ENCODE measurements at regions not wholly inside any gene's neighbourhood (a gene's known extent, or its start where the extent isn't known, plus 50 kb on each side); places are given as distances from the start of the nearest gene placed in this dataset.

DNA sequence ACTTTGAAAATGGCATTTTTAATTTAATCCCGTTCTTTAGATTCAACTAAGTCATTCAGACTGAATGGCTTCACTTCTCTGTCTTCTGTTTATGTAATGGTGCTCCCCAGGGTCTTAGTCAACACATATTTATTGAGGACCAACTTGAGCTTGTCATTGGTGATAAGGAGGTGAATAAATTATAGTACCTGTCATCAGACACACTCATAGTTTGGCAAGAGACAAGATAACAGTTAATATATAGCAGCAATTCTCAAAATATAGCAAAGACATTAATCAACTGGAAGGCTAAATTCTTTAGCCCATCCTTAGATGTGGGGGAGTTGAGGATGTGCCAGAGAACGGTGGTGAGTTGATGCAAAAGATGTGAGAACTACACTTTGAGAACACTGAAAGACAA lies 78.4 kb downstream of the MACIR start:
- no peak for DNase-seq

DNA sequence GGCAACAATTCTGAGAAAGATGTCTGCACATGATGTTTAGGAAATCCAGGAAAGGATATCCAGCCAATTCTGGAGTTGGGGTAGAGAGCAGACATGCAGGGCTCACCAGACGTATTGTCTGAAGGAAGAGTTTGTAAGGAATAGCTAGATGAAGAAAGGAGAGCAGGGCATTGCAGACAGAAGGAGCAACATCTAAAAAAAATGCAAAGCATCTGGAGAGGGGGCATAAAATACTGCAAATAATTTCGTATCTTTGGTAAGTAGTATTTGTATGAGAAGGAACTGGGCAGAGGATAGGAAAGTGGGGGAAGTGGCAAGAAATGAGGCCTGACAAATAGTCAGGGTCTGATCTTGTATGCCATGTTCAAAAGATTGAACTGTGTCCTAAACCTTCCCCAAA lies 74.8 kb downstream of the MACIR start:
- no peak for DNase-seq

DNA sequence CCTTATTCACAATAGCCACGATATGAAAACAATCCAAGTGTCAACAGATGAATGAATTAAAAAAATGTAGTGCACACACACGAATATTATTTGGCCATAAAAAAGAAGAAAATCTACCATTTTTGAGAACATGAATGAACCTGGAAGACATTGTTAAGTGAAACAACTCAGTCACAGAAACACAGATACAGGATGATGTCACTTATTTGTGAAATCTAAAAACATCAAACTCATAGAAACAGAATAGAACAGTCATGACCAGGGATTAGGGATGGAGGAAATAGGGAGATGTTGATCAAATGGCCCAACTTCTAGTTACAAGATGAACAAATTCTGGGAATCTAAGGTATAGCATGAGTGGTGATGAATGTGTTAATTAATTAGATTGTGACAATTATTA lies 72.3 kb downstream of the MACIR start:
- DNase-seq: no peak
